GM23248 (cell line): ENCODE measurements at regions not wholly inside any gene's neighbourhood (a gene's known extent, or its start where the extent isn't known, plus 50 kb on each side); places are given as distances from the start of the nearest gene placed in this dataset.

Experiments used
- EZH2 ChIP-seq: fragments of 200-600 bp; sonication (generic); IDR thresholded peaks from 2 replicates; pipeline ENCODE4 v1.6.1; 2018; ENCODE audit warnings: antibody characterized with exemption, mild to moderate bottlenecking; ENCODE audit not compliant: insufficient read depth, poor library complexity, severe bottlenecking
- EZH2phosphoT487 ChIP-seq: fragments of 200-600 bp; sonication (generic); IDR thresholded peaks from 2 replicates; pipeline ENCODE4 v1.6.1; 2018; ENCODE audit warnings: antibody characterized with exemption, moderate library complexity, mild to moderate bottlenecking, low read depth; ENCODE audit not compliant: insufficient read depth

DNA sequence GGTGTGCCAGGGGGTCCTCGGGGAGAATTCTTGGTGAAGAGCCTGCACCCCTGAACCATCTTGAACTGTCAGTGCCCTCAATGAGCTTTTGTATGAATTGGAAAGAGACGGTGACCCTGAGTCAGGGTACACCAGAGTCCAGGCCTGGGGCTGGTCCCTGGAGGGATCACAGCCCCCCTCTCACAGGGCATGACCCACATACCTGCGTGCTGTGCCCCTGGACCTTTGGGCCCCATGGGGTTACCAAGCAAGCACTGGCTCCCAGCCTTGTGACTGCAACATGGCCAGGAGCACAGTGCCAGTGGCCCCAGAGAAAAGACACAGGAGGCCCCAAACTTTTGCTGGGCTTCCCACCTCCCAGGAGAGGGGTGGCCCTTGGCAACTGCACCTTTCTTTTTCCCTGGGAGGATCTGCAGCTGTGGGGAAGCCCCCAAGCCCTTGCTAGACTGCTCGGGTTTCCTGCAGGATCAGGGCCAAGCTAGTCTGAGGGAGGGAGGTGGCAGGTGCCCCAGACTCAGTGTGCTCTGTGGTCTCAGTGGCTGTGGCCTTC is 153.5 kb downstream of the ZNF248 start:
- TF ChIP-seq EZH2phosphoT487 (no peak), EZH2 (no peak)
